NCI-H774 (cell line): ENCODE measurements at regions not wholly inside any gene's neighbourhood (a gene's known extent, or its start where the extent isn't known, plus 50 kb on each side); places are given as distances from the start of the nearest gene placed in this dataset.

Experiments
- DNase-seq: peaks from one replicate; lab custom pipeline; 2025; lab: John Stamatoyannopoulos, UW

DNA sequence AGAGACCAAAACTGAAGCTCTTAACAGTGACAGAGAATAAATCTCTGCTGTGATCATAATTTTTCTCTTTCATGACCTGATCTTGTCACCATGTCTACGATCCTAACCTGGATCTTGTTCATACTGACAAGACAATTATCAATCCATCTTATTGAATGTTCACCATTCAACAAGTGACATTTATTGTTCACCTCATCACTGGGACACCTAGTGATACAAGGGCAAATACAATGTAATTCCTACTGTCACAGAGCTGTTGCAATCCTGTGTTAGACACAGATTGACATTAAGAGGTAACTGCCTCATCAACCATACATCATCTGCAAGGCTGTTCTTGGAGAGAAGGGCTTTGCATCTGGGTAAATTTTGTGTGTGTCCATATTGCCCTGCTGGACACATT is 942.4 kb upstream of the PRR20A start:
- DNase-seq, result no peak

DNA sequence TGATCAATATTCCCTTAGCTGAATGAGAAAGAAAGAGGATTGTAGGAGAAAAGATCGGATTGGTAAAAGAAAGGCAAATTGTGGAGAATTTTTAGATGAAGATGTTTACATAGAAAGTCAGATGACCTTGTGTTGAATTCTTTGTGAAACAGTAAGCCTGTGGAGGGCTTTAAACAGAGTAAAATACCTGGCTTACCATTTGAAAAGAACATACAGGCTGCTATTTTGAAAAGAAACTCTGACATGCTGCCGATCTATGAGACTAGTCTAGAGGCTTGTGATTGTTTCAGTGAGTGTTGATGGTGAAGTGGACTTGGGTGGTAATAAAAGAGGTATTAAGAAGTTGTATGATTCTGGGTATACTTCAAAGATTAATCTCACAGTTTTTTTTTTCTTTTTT is 938.9 kb upstream of the PRR20A start:
- no peak for DNase-seq

DNA sequence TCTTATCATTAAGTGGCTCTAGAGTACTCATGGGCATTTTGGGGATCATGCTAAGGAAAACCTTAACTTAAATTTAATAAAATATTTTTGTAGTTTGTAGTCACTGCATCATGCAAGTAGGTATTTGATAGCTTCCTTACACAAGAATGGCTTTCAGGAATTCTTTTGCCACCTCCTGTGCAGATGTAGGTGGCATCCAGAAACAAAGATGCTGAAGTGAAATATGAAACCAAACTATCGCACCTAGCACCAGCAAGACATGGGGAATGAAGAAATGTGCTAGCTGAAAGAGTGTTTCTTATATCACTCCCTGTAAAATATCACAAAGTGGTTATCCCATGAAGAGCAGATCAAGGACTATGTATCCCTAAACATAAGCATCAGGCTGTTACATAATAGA is 924.5 kb upstream of the PRR20A start:
- no peak for DNase-seq

DNA sequence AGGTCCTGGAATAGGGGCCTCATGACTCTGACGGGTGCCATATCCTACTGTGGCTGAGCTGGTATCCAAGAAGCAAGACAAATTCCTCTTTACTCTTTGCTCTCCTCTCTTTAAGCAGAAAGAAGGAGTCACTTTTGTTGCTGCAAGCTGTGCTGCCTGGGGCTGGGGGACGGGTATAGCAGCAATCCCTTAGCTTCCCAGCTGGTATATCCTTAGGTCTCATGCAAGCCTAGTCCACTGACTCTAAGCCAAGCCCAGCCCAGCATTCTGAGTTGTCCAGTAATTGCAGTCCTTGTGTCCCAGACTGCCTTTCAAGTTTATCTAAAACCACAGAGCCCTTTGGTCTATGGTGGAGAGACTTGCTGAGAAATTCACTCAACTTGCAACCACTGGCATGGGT is 893.0 kb upstream of the PRR20A start:
- DNase-seq, result no peak

DNA sequence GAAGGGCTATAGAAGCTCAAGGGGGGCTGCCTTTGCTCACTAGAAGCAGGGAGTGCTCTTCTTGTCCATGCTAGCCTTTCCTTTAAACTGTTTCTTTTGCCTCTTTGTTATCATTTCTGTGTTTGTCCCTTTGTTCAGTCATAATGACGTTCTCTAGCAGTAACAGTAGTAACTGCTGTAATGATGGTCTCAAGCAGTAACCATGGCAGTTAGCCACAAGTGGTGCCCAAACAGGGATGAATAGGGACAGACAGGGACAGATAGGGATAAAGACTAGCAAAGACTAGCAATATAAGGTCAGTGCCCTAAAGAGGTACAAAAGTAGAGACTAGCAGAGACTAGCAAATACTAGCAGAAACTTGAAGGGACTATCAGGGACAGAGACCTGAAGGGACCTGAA is 869.0 kb upstream of the PRR20A start:
- DNase-seq, result no peak

DNA sequence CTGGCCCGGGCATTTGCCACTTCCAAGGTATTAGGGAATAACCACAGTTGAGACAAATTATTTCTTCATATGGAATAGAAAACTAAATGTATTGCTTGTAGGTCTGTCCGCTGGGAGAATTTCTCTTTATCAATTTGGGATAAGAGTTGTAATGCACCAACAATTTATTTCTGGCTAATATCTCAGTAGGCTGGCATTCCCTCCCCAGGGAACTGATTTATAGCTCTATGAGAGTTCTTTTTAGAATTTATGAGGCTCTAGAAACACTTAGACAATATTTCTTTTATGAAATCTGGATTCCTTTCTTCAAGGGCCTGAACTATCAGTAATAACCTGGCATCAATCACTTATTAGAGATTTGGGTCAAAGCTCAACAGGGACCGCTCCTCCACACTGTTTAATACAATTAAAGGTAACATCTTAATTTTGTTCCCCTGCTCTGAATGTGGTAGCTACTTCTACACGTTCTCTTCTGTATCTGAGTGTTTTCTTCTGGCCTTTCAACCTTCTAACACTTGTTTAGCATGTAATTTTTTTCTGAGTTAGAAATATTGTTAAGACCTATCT is 857.4 kb upstream of the PRR20A start:
- no peak for DNase-seq

- DNase-seq, result no peak
Measured at GRCh38 chr13:56299650-56300049, 841.1 kb upstream of the PRR20A start.

DNA sequence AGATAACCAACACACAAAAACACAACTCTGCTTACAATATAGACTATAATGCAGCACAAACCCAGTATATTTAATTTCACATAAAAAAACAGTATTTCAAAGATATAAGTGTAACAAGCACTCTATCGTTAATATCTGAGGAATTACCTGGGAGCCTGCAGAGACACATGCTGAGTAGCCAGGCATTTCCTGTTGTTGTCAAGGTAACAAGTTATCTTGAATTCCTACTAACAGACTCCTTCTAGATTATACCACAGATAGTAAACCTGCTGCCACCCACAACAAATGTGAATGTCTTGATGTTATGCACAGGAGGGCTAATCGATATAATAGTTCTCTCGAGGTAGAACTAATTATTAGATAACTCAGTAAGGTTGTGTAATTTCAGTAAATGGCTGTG is 826.0 kb upstream of the PRR20A start:
- DNase-seq, result no peak

GRCh38 chr13:56317841-56318240 is 822.9 kb upstream of the PRR20A start:
- no peak for DNase-seq

- DNase-seq, result no peak
Measured at GRCh38 chr13:56332671-56333070, 808.0 kb upstream of the PRR20A start.

DNA sequence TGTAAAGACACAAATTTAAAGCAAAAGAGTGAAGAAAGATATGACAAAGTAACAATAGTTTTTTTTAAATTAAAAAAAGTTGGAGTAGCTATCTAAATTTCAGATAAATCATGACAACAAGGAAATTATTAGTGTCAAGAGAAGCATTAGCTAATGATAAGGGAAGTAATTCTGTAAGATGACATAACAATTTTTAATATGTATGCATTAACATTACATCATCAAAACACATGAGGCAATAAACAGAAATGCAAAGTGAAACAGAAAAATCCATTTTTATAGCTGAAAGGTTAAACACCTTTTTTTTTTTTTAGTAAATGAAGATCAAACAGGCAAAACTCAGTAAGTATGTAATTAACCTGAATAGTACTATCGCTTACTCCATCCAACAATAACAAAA is 804.9 kb upstream of the PRR20A start:
- DNase-seq, result no peak

GRCh38 chr13:56338421-56338820 is 802.3 kb upstream of the PRR20A start:
- DNase-seq, result no peak

- DNase-seq, result no peak
Measured at GRCh38 chr13:56347014-56347413, 793.7 kb upstream of the PRR20A start.

DNA sequence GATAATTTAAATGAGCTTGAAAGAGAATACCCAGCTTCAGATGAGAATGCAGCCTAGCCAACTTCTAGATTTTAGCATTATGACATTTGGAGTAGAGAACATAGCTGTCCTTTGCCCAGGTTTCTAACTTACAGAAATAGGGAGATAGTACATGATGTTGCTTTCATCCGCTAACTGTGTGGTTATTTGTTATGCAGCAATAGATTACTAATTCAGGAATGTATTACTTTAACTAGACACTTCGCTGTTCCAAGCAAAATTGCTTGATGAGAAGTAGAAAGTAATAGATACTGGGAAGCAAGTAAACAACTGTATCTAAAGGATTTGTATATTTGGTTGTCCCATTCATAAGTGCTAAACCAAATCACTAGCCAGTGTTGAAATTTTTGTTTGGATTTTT is 790.9 kb upstream of the PRR20A start:
- DNase-seq, result no peak

DNA sequence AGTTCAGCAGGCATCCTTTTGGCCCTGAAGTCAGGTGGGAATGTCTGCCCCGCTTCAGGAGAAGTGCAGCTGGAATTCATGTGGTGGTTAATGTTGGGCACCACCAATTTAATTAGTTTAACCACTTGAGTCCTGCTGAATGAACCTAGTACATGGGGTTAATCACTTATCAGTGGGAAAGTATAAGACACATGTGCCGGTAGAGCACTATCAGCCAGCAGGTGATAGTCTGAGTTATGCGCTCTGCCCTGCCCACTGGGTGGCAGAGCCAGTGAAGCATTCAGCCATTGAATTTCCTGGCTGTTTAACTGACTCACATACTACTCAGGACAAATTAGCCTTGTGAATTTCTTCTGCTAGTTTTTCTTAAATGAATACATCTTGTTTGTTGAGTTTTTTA is 789.7 kb upstream of the PRR20A start:
- DNase-seq, result no peak

GRCh38 chr13:56352361-56352760 is 788.4 kb upstream of the PRR20A start:
- no peak for DNase-seq

DNA sequence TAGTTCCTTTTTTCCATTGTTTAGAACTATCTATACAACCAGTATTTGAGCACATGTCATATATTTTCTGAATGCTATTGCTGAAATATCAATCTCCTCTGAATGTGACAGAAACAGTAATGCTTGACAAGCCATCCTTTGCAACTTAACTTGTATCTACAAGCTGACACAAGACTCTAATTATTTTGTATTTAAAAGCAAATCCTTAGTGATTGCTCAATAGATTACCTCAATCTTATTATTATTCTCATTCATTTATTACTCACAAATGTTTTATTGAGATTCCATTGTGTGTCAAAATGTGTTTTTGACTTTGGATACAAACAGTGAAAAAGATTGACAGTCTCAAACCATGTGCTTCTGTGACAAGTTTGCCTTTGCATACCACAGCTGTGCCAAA is 787.8 kb upstream of the PRR20A start:
- DNase-seq, result no peak

- DNase-seq, result no peak
Measured at GRCh38 chr13:56356690-56357089, 784.0 kb upstream of the PRR20A start.

DNA sequence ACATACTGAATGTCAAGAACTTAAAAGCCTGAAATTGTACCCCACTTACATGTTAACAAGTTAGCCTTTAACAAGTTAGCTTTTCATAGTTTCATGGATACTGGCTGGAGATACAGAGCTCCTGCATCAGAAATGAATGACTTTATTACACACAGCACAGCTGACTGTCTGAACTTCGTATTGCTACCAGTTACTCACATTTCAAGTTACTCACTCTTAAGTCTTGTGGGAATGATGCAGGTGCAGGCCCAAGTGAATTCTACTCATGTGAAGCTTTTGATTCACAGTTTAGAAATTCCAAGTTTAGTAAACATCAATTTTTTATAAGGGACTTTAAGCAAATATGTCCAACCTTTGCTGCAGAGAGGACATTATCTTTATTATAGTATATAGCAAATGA is 762.2 kb upstream of the PRR20A start:
- DNase-seq, result no peak

DNA sequence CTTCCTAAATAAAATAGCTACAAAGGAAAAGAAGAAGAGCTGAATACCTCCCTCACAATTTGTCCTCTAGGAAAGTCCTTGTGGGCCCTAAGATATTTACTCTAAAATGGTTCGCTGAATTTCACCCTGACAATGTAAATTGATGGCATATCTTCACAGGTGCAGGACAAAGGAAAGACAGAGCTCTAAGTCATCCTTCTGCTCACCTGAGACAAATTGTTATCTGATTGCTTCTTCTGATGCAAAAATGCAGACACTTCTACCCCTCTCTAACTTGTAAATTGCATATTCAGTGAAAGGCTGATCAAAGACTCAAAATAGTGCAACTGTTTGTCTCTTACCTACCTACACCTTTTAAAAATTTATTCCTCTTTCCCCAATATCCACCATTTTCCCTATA is 747.2 kb upstream of the PRR20A start:
- no peak for DNase-seq

DNA sequence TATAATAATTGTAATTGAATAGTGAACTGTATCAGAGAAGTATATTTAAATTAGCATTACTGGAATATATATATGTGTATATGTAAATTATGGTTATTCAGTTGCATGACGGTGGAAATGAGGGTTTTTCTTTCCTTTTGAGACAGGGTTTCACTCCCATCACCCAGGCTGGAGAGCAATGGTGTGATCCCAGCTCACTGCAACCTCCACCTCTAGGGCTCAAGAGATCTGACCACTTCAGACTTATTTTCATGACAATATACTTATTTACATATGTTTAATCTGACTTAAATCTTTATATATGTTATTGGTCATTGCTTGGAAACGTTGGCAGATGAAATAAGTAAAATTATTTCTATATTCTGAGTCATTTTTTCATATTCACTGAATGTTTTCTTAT is 744.4 kb upstream of the PRR20A start:
- DNase-seq, result no peak

DNA sequence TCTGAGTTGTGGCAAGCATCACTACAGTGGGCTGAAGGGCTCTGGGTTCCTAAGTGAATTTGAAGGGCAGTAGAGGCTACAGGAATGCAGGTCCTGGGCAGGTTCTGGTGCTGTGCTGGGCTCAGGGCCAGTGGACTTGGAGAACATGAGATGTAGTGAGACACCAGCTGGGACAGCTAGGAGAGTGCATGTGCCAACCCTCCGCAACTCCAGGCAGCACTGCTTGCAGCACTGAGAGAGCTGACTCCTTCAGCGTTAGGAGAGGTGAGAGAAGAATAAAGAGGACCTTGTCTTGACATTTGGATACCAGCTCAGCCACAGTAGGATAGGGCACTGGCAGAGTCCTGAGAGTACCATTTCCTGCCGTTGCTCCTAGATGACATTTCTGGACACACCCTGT is 739.9 kb upstream of the PRR20A start:
- DNase-seq, result no peak

DNA sequence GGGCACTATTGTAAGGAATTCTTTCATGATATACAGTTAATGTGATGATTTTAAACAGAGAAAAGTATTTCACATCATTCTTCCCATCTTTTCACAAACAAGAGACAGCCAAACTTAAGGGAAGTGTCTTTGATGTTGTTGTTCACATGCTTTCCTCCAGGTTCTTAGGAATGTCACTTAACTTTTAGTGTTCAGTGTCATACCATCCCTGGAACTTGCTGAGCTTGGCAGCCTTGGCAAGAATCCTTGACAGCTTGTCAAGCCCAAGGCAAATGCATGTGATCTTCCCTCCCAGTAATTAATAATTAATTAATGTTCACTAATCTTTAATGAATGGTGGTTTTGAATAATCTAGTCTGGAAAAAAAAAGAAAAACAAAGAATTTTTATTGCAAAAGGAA is 727.9 kb upstream of the PRR20A start:
- no peak for DNase-seq

GRCh38 chr13:56424246-56424645 is 716.5 kb upstream of the PRR20A start:
- no peak for DNase-seq
